ENCODE measurements at regions not wholly inside any gene's neighbourhood (a gene's known extent, or its start where the extent isn't known, plus 50 kb on each side); places are given as distances from the start of the nearest gene placed in this dataset.

DNA sequence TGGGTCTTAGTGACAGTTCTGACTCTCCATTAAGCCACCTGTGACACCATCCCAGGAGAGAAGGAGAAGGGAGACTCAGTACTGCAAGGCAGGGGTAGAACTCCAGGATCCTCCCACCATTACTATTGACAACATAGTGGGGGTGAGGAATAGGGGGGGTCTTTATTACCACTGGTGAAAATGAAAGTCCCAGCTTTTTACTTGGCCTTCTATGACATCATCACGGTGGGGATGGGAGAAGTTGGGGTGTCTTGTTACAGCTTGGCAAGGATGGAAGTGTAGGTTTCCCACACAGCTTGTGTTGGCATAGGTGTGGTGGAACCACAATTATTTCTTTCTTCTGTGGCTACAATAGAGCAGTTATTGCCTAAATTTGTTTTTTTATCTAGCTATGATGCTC, 203.9 kb upstream of the DTNA start:
- TF ChIP-seq, protein P1, sequence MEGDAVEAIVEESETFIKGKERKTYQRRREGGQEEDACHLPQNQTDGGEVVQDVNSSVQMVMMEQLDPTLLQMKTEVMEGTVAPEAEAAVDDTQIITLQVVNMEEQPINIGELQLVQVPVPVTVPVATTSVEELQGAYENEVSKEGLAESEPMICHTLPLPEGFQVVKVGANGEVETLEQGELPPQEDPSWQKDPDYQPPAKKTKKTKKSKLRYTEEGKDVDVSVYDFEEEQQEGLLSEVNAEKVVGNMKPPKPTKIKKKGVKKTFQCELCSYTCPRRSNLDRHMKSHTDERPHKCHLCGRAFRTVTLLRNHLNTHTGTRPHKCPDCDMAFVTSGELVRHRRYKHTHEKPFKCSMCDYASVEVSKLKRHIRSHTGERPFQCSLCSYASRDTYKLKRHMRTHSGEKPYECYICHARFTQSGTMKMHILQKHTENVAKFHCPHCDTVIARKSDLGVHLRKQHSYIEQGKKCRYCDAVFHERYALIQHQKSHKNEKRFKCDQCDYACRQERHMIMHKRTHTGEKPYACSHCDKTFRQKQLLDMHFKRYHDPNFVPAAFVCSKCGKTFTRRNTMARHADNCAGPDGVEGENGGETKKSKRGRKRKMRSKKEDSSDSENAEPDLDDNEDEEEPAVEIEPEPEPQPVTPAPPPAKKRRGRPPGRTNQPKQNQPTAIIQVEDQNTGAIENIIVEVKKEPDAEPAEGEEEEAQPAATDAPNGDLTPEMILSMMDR (IDR thresholded peaks at IDR 0.05 in 2 of 3, conservative IDR thresholded peaks at IDR 0.05 in 1 of 3; ENCODE audit: control insufficient read depth in 2 of 3, extremely low read depth in 1 of 3, insufficient read depth in 1 of 3, low read depth in 3 of 3, low read length in 3 of 3): no peak
- TF ChIP-seq, protein P2, sequence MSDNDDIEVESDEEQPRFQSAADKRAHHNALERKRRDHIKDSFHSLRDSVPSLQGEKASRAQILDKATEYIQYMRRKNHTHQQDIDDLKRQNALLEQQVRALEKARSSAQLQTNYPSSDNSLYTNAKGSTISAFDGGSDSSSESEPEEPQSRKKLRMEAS (IDR thresholded peaks at IDR 0.05; ENCODE audit: low read depth, low read length): no peak
- TF ChIP-seq STAT1 (conservative IDR thresholded peaks at IDR 0.05) (no peak), FOS (IDR thresholded peaks at IDR 0.05; ENCODE audit: borderline replicate concordance, extremely low read depth, insufficient read length) (no peak), SMC3 (IDR thresholded peaks at IDR 0.05; ENCODE audit: borderline replicate concordance, low read length) (no peak), HCFC1 (IDR thresholded peaks at IDR 0.05; ENCODE audit: low read length) (no peak), RBBP5 (conservative IDR thresholded peaks at IDR 0.05) (no peak)
- TF ChIP-seq, protein P3, sequence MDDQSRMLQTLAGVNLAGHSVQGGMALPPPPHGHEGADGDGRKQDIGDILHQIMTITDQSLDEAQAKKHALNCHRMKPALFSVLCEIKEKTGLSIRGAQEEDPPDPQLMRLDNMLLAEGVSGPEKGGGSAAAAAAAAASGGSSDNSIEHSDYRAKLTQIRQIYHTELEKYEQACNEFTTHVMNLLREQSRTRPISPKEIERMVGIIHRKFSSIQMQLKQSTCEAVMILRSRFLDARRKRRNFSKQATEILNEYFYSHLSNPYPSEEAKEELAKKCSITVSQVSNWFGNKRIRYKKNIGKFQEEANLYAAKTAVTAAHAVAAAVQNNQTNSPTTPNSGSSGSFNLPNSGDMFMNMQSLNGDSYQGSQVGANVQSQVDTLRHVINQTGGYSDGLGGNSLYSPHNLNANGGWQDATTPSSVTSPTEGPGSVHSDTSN (IDR thresholded peaks at IDR 0.05; ENCODE audit: insufficient replicate concordance, low read depth, low read length): no peak

Data from GM12878 (cell line).